HG03039 (cell line): ENCODE measurements at regions not wholly inside any gene's neighbourhood (a gene's known extent, or its start where the extent isn't known, plus 50 kb on each side); places are given as distances from the start of the nearest gene placed in this dataset.
"Not testable (repeated sequence)": the region's sequence is repeated elsewhere in the genome, so short reads cannot be mapped to it uniquely, and the experiment has no call there.

Source experiments
- ATAC-seq: cut with Tn5 transposase; IDR thresholded peaks from one replicate; pipeline ENCODE4 v1.9.1; 2021; ENCODE audit warnings: mild to moderate bottlenecking, moderate library complexity; ENCODE audit not compliant: unreplicated experiment

DNA sequence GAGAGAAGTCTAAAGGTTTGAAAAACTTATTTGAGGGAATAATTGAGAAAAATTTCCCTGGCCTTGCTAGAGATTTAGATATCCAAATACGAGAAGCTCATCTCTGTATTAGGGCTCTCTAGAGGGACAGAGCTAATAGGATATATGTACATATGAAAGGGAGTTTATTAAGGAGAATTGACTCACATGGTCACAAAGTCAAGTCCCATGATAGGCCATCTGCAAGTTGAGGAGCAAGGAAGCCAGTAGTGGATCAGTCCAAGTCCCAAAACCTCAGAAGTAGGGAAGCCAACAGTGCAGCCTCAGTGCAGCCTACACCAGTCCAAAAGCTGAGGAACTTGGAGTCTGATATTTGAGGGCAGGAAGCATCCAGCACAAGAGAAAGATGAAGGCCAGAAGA, 126.7 kb downstream of the PJA2 start:
- not testable (repeated sequence) for ATAC-seq

DNA sequence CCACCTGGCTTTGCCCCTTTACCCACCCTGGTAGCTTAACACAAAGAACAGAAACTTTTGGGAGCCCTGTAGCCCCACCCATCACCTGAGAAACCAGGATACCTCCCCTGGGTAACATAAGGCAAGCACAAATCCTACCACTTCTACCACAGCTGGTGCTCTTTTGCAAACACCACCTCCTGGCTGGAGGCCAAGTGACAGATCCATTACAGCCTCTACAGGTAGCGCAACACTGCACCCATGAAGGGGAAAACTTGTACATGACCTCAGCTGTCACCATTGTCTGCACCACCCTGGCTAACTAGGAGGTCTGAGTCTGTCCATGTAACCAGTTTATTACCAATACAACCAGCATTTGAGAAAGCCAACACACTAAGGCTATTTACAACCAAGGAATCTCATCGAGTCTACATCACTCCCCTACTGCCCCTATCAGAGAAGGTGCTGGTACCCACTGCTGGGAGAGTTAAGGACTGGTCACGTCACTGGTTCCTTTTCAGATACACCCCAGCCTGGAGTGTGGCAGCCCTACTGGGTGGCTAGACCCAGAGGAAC, 128.6 kb downstream of the PJA2 start:
- no peak for ATAC-seq

GRCh38 chr5:109278141-109278540, 131.6 kb downstream of the PJA2 start:
- ATAC-seq = no peak

GRCh38 chr5:109275919-109276318, 133.9 kb downstream of the PJA2 start:
- no peak for ATAC-seq

GRCh38 chr5:109273594-109273993, 136.2 kb downstream of the PJA2 start:
- ATAC-seq = no peak

- no peak for ATAC-seq
Measured at GRCh38 chr5:109267283-109267682, 142.5 kb downstream of the PJA2 start.

GRCh38 chr5:109258755-109259154, 151.0 kb downstream of the PJA2 start:
- no peak for ATAC-seq

GRCh38 chr5:109256486-109256885, 153.3 kb downstream of the PJA2 start:
- no peak for ATAC-seq

GRCh38 chr5:109254511-109254910, 155.3 kb downstream of the PJA2 start:
- no peak for ATAC-seq

- no peak for ATAC-seq
Measured at GRCh38 chr5:109253262-109253661, 156.5 kb downstream of the PJA2 start.

- no peak for ATAC-seq
Measured at GRCh38 chr5:109252731-109253130, 157.0 kb downstream of the PJA2 start.

- no peak for ATAC-seq
Measured at GRCh38 chr5:109250533-109251329, 159.0 kb downstream of the PJA2 start.

DNA sequence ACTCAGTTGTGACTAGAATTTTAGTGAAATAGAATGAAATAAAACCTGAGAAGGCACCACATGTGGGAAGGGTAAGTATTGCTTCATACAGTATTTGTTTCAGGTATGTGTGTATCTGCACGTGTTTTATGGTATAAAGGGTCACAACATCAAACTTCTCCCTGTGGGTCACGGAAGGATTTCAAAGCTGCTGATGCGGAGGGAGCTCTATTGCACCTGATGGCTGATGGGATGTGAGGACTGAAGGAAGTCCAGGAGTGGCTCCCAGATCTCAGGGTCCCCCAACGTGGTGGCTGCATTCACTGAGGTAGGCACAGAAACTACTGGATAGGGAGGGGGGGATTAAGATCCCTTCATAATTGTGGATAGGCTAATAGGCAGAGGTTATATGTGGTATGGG, 159.7 kb downstream of the PJA2 start:
- ATAC-seq = no peak

- ATAC-seq = no peak
Measured at GRCh38 chr5:109249126-109249525, 160.6 kb downstream of the PJA2 start.

DNA sequence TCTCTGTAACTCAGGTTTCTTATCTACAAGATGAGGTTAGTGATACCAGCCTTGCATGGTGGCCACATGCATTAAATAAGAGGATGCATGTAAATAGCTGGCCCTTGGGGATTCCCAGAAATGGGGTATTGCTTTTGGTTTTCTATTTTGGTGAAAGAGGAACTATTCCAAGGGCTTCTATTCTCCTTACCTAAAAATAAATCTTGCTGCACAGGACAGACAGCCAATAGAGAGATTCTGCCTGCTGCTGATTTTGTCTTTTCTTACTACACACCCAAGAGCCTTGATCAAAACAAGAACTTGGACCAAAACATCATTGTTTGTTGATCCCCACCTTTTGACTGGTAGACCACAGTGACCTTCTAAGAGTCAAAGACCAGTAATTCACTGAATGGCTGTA, 161.8 kb downstream of the PJA2 start:
- peak; percentile 82 for ATAC-seq

GRCh38 chr5:109246841-109247592, 162.8 kb downstream of the PJA2 start:
- no peak for ATAC-seq
